ENCODE measurements at regions not wholly inside any gene's neighbourhood (a gene's known extent, or its start where the extent isn't known, plus 50 kb on each side); places are given as distances from the start of the nearest gene placed in this dataset.

- no peak for DNase-seq (ENCODE audit: low read depth)
Observed at GRCh38 chr18:40440088-40440487, 1514.9 kb upstream of the PIK3C3 start.

DNA sequence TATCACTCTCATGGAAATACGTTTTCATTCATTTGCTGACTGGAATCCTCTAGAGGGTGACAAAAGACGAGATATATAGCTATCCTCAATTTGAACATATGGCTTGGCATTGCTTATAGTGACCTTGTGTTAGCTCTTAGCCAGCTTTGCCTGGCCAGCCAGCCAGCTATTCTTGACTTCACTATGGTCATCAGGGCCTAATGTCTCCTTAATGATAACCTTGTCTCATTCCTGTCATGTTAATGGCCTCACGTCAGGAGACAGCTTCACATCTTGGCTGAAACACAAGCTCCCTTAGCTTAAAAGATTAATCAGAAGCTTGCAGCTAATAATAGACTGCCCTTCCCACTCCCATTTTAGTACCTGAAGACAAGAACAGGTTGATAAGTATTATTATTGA lies 1517.5 kb upstream of the PIK3C3 start:
- no peak for DNase-seq (ENCODE audit: low read depth)

DNA sequence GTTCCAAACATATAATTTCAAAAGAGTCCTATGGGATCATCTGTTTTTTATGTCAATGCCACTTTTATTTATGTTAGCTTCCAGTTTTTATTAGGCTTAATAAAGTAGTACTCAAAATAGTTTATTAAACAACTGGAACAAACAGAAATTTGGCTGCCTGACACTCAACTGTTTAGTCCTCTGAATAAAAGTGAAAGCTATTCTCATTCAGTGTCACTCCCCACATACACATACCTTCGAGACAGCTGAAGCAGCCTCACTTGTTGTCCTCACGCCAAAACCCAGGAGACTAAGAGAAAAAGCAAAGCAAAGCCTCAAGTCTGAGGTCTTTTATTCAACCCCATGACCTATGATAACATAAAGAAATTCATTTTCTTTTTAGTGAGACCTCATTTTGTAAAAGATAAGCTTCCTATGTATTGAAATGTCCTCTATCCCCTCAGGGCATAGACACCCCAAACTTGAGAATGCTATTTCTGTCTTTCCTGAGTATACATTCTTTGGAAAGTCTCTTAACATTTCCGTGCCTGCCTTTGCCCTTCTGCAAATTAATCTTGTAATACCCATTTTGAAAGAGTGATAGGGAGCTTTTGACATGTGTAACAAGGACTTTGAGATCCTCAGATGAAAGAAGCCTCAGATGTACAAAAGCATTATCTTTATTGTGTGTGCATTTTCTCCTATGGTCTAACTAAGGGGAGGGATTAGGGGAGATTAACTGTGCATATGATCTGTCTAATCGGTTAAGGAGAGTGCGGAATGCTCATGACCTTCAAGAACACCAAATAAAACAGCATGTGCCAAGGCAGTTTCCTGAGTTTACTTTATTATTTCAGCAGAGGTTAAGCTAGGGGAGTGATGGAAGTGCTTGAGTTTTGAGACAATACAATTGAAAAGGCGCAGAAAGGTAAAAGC lies 1523.7 kb upstream of the PIK3C3 start:
- DNase-seq (ENCODE audit: low read depth): no peak

DNA sequence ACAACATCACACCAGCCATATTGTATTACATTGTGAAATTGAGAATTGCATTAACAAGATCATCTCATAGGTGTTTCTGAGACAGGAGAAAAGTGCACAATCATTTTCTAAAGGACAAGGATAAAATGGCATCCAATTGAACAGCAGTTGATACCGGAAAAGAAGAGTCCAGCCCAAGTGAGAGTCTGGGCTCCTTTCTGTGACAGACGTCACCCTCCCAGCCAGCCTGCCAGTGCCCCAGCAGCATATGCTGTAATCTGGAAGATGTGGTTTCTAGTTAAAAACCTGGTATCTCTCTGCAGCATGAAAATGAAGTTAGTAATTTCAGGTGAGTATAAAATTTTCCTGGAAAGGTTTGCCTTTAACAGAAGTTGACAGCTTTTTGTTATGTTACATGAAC lies 1531.7 kb upstream of the PIK3C3 start:
- no peak for DNase-seq (ENCODE audit: low read depth)

GRCh38 chr18:40420675-40421074 lies 1534.4 kb upstream of the PIK3C3 start:
- DNase-seq (ENCODE audit: low read depth): no peak

DNA sequence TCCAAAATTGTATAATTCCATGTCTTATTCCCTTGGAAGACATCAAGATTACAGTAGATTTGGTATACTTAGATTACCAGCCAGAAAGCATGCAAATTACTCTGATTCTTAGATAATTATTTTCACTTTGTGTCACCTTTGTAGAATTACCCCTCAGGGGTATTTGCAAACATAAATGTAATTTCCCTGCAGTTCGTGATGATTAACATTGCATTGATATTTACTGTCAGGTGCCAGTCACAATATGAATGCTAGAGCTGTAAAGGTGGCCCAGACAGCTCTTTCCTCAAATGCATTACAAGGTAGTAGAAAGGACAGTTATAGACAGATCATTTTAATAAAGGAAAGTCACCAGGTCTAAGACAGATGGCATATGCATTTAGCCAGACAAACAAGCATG lies 1537.5 kb upstream of the PIK3C3 start:
- DNase-seq (ENCODE audit: low read depth): no peak

DNA sequence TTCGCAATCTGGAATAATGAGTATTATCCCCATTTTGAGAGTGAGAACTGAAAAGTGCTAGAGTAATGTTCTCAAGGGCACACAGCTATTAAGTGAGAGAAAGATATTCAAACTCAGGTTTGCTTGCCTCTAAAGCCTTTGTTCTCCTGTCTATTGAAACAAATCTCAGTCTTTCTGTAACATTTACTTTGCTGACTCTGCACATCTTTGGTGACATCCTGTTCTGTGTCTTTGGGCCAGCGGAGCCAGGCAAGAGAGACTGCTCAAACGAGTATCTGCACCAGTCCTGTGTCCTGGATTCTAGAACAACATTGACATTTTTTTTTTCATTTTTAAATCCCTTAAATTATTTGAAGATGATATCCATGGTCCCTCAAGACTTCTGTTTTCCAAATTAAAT lies 1539.2 kb upstream of the PIK3C3 start:
- no peak for DNase-seq (ENCODE audit: low read depth)

- DNase-seq (ENCODE audit: low read depth): no peak
Observed at GRCh38 chr18:40415176-40415791, 1539.8 kb upstream of the PIK3C3 start.

GRCh38 chr18:40414155-40414754 lies 1540.8 kb upstream of the PIK3C3 start:
- DNase-seq (ENCODE audit: low read depth): no peak

GRCh38 chr18:40413160-40413559 lies 1541.9 kb upstream of the PIK3C3 start:
- no peak for DNase-seq (ENCODE audit: low read depth)

GRCh38 chr18:40412410-40412809 lies 1542.6 kb upstream of the PIK3C3 start:
- no peak for DNase-seq (ENCODE audit: low read depth)

DNA sequence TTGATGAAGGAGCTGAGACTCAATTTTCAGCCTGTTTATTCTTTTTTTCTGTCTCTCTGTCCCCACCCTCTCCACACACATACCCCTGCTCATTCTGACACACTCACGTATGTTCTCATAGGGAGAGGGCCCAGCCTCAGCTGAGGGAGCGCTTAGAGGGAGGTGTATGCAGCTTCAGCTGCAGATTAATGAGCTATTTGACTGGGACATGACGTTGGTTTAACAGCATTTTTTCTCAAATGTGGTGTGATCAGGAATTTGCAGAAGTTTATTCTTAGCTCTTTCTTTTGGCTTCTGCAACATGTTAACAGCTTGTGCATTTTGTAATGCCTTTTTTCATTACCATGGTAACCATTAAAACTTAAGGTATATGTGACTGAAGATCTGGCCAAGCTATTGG lies 1547.1 kb upstream of the PIK3C3 start:
- DNase-seq (ENCODE audit: low read depth): no peak

DNA sequence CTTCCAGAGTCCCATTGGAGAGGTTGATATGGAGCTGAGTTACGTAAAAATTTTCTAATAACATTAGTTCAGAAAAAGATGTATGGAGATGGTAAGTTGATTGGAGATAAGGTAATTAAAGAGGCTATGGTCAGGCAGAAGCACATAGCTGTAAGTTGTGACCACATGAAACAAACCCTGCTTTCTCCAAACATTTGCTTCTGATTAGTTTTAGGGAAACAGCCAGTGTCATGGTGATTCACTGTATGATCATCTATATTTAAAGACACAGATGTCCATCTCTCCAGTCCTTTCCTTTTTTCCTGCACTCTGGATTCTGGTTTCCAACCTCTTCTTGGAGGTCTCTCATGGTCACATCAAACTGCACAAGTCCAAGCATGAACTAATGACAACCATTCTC lies 1550.8 kb upstream of the PIK3C3 start:
- DNase-seq (ENCODE audit: low read depth): no peak

DNA sequence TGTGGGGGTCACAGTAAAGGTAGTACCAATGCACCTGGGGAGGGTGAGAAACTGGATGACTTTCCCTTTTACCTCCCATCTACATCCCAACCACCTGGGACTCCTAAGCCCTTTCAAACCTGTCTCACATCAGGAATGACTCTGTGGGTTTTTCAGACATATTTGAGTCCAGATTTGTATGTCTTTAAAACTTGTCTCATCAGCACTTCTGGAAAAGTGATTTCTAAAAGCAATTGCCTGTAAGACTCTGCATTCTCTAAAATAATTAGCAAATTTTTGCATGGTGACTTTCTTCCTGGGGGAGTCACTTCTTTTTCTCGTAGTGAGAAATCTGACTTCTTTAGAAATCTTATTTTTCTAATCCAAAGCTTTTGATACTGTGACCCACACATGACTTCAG lies 1553.0 kb upstream of the PIK3C3 start:
- DNase-seq (ENCODE audit: low read depth): no peak

DNA sequence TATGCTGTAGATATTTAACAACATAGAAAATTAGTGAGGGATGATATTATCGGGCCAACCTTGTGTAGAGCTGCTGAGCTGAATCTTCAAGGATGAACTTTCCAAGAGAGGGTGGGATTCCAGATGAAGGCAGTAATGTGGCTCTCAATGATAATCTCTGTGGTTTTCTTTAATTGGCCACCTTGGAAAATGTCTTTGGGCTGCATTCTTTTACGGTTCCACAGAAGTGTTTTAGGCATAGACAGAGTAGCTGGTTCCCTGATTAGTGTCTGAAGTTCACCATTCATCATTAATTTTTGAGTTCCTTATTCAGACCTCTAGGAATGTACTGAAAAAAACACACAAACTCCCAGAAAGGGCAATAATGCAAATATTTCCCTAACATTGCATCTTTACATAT lies 1566.9 kb upstream of the PIK3C3 start:
- no peak for DNase-seq (ENCODE audit: low read depth)

- no peak for DNase-seq (ENCODE audit: low read depth)
Observed at GRCh38 chr18:40387130-40387787, 1567.8 kb upstream of the PIK3C3 start.

DNA sequence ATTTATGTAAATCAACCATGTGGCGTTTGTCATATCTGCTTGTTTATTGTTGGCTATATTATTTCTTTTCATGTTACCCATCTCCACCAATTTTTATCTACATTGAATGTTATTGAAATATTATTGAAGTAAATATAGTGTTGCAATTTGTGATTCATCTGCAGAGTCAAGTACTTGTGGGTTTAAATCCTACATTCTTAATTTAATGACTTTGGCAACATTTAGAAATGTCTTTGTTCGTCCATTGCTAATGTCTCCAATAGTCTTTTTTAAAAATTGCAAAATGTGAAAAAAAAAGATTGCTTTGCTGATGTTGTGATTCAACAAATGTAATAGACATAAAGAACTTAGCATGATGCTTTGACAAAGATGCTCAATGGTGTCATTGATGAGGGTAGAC lies 1572.8 kb upstream of the PIK3C3 start:
- DNase-seq (ENCODE audit: low read depth): no peak

GRCh38 chr18:40380686-40381439 lies 1574.2 kb upstream of the PIK3C3 start:
- no peak for DNase-seq (ENCODE audit: low read depth)

DNA sequence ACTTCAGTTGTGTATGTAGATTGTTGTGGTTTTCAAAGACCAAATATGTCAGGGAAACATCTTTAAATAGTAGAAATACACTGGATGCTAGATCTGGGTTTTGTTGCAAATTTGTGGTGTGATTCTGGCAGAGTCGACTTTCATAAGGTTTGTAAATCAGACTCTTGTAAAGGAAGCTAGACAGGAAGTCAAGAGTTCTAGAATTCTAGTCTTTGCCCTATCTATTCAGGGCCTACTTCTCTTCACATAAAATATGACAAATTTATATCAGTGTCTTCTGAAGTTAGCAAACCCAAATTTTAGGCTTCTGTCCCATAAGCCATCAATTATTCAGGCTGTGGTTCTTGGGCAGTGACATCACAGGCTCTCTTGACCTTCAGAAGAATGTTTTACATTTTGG lies 1579.2 kb upstream of the PIK3C3 start:
- no peak for DNase-seq (ENCODE audit: low read depth)

DNA sequence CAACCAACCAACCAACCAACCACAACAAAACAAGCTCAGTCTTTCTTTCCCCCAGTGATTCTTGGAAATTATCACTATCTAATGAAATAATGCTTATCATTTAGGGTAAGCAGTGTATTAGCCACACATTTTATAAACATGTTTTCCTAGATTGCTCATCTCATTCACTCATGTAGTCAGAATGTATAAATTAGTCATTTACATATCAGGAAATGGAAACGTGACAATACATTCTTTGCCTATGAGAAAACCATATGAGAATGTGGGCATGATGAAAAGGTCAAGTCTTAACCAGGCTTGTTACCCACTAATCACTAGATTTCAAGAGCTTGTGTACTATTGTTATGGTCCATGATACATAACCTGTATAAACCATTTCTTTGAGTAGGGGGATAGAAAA lies 1583.4 kb upstream of the PIK3C3 start:
- DNase-seq (ENCODE audit: low read depth): peak; percentile 18

DNA sequence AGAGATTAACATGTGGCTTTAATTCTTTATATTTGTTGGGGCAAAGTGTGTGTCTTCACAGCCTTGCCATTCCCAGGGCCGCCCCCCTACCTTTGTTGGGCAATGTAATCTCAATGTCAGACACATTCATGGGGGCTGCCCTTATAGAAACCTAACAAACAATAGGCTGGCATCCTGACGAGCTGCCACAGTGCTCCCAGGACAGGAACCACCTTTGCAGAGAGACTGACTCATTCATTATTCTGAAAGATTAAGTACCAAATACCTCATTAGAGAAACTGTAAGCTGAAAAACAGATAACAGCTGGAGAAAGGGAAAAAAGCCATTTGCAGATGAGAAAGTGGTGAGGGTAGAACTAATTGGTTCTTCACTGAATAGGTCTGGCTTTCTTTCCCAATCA lies 1587.5 kb upstream of the PIK3C3 start:
- no peak for DNase-seq (ENCODE audit: low read depth)

- DNase-seq (ENCODE audit: low read depth): no peak
Observed at GRCh38 chr18:40366521-40366920, 1588.5 kb upstream of the PIK3C3 start.

Data from fibroblast of gingiva (primary cell).